Urothelium cell line (cell line): ENCODE measurements at regions not wholly inside any gene's neighbourhood (a gene's known extent, or its start where the extent isn't known, plus 50 kb on each side); places are given as distances from the start of the nearest gene placed in this dataset.

ENCODE experiments used
- DNase-seq: peaks from one replicate; pipeline ENCODE4 v3.0.0; 2011; ENCODE audit warnings: low spot score, mixed read lengths
- FAIRE-seq: peaks from 2 replicates; lab custom pipeline; 2011; peaks lifted over from hg19 to GRCh38; lab: Jason Lieb, UNC

- DNase-seq (no peak), FAIRE-seq (no peak)
Observed at GRCh38 chrX:20397587-20397986, 130.9 kb upstream of the RPS6KA3 start.

- FAIRE-seq: no peak
- no peak for DNase-seq
Observed at GRCh38 chrX:20394451-20394850, 127.7 kb upstream of the RPS6KA3 start.

GRCh38 chrX:20393944-20394343, 127.2 kb upstream of the RPS6KA3 start:
- DNase-seq: no peak
- no peak for FAIRE-seq

GRCh38 chrX:20388594-20388993, 121.9 kb upstream of the RPS6KA3 start:
- FAIRE-seq (no peak), DNase-seq (no peak)

GRCh38 chrX:20383477-20383876, 116.8 kb upstream of the RPS6KA3 start:
- DNase-seq: no peak
- FAIRE-seq: no peak

GRCh38 chrX:20382518-20383297, 116.0 kb upstream of the RPS6KA3 start:
- no peak for FAIRE-seq
- DNase-seq: no peak

- FAIRE-seq (no peak), DNase-seq (no peak)
Observed at GRCh38 chrX:20382082-20382481, 115.4 kb upstream of the RPS6KA3 start.

GRCh38 chrX:20378233-20378920, 111.7 kb upstream of the RPS6KA3 start:
- no peak for FAIRE-seq

GRCh38 chrX:20374900-20375438, 108.3 kb upstream of the RPS6KA3 start:
- FAIRE-seq: no peak
- no peak for DNase-seq

More at GRCh38 chrX:20378233-20378920, 111.7 kb upstream of the RPS6KA3 start:
- DNase-seq: no peak

- no peak for DNase-seq
- no peak for FAIRE-seq
Observed at GRCh38 chrX:20374450-20374849, 107.7 kb upstream of the RPS6KA3 start.

GRCh38 chrX:20373063-20373462, 106.4 kb upstream of the RPS6KA3 start:
- DNase-seq (no peak), FAIRE-seq (no peak)

- FAIRE-seq (no peak), DNase-seq (peak; percentile 16)
Observed at GRCh38 chrX:20372533-20372932, 105.8 kb upstream of the RPS6KA3 start.

GRCh38 chrX:20369468-20369867, 102.8 kb upstream of the RPS6KA3 start:
- no peak for FAIRE-seq
- no peak for DNase-seq

GRCh38 chrX:20364238-20364637, 97.5 kb upstream of the RPS6KA3 start:
- FAIRE-seq (no peak), DNase-seq (no peak)

GRCh38 chrX:20363275-20363674, 96.6 kb upstream of the RPS6KA3 start:
- DNase-seq: no peak

GRCh38 chrX:20362268-20363267, 95.9 kb upstream of the RPS6KA3 start:
- FAIRE-seq: no peak

More at GRCh38 chrX:20363275-20363674, 96.6 kb upstream of the RPS6KA3 start:
- FAIRE-seq: no peak

GRCh38 chrX:20361890-20362262, 95.2 kb upstream of the RPS6KA3 start:
- FAIRE-seq (no peak), DNase-seq (peak; percentile 27)

More at GRCh38 chrX:20362268-20363267, 95.9 kb upstream of the RPS6KA3 start:
- DNase-seq: peak; percentile 6

GRCh38 chrX:20361081-20361889, 94.6 kb upstream of the RPS6KA3 start:
- peak; percentile 0 for DNase-seq
- no peak for FAIRE-seq

- DNase-seq (no peak), FAIRE-seq (no peak)
Observed at GRCh38 chrX:20355187-20355586, 88.5 kb upstream of the RPS6KA3 start.

GRCh38 chrX:20354505-20354904, 87.8 kb upstream of the RPS6KA3 start:
- DNase-seq (no peak), FAIRE-seq (no peak)
